GM18951 (cell line): ENCODE measurements at regions not wholly inside any gene's neighbourhood (a gene's known extent, or its start where the extent isn't known, plus 50 kb on each side); places are given as distances from the start of the nearest gene placed in this dataset.
"Not testable (repeated sequence)": the region's sequence is repeated elsewhere in the genome, so short reads cannot be mapped to it uniquely, and the experiment has no call there.

Experiments used
- POLR2A ChIP-seq: IDR thresholded peaks from 4 replicates; pipeline ENCODE4 v1.6.1; 2011; ENCODE audit warnings: mild to moderate bottlenecking; ENCODE audit not compliant: insufficient read length, insufficient read depth; ENCODE audit errors: extremely low read depth
- in situ Hi-C: fragments of 300-500 bp; cut with MboI; formaldehyde crosslinking; loops from one replicate; pipeline ENCODE4 v1.12.0; 2022; ENCODE audit warnings: low sequenced_read_pairs, mixed read lengths, inconsistent platforms; ENCODE audit not compliant: unreplicated experiment

GRCh38 chr10:28378986-28379585 lies 76.2 kb upstream of the MPP7 start:
- TF ChIP-seq POLR2A, result no peak
- in situ Hi-C loops, result loop anchor here (25.0 kb wide), 1 partner anchor 642 kb away; the partner anchor contains the start of gene MKX

DNA sequence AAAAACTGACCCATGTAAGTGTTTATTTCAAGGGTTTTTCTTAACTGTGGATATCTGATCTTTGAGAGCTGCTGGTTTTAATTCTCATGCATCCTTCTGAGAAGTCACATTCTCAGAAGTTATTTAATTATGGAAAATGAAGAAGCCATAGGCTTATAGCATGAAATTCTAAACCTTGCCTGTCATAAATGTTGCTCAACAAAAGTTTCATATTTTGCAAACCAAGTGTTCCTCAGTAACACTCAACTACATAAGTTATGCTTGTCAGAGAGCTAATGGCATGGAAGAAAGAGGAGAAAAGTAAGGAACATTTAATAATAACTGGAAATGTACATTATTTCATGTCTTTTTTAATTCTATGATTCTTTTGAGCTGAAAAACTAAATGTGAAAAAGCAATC lies 78.6 kb upstream of the MPP7 start:
- in situ Hi-C loops, result loop anchor here (25.0 kb wide), 1 partner anchor 644 kb away; the partner anchor contains the start of gene MKX

DNA sequence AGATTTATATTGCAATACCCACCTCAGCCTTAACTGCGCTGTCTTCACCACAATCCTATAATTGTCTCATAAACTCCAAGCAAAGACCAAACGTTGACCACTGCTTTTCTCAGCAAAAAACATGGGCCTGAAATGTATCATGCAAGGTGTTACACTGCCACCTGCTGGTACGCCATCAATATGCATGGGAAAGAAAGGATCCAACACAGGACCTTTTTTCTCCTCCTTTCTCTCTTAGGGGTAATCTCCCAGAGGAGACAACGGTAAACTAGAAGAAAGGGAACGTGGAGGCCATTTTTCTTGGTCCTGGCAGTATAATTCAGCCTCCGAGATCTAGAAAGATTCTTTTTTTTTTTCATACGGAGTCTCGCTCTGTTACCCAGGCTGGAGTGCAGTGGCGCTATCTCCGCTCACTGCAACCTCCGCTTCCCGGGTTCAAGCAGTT lies 79.1 kb upstream of the MPP7 start:
- in situ Hi-C loops, result loop anchor here (25.0 kb wide), 1 partner anchor 645 kb away; the partner anchor contains the start of gene MKX
- TF ChIP-seq POLR2A, result no peak

More for the DNA sequence above, 78.6 kb upstream of the MPP7 start:
- no peak for TF ChIP-seq POLR2A

- no peak for TF ChIP-seq POLR2A
- in situ Hi-C loops, result loop anchor here (25.0 kb wide), 1 partner anchor 645 kb away; the partner anchor contains the start of gene MKX
Observed at GRCh38 chr10:28382525-28383269, 79.8 kb upstream of the MPP7 start.

GRCh38 chr10:28384557-28384956 lies 81.7 kb upstream of the MPP7 start:
- TF ChIP-seq POLR2A, result no peak
- in situ Hi-C loops, result loop anchor here (25.0 kb wide), 1 partner anchor 647 kb away; the partner anchor contains the start of gene MKX

GRCh38 chr10:28385748-28386502 lies 83.1 kb upstream of the MPP7 start:
- in situ Hi-C loops, result loop anchor here (25.0 kb wide), 1 partner anchor 649 kb away; the partner anchor contains the start of gene MKX
- no peak for TF ChIP-seq POLR2A

GRCh38 chr10:28386503-28386868 lies 83.6 kb upstream of the MPP7 start:
- in situ Hi-C loops, result loop anchor here (25.0 kb wide), 1 partner anchor 649 kb away; the partner anchor contains the start of gene MKX
- TF ChIP-seq POLR2A, result no peak

DNA sequence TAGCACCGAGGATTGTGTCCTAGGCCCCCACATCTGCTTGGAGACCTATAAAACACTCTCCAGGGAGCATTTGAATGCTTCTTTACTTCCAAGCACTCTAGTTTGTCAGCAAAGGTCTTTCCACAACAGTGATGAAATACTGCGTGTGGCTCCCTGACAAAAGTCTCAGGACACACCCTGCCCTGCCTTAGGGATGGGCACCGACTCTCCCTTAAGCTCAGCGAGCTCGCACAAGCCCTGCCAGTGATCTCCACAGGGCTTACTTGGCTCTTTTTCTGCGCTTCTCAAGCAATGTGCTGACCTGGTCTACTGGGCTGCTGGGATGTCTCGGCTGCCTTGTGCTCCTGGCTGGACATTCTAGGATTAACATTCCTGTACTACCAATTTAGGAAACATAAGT lies 84.3 kb upstream of the MPP7 start:
- TF ChIP-seq POLR2A, result no peak
- in situ Hi-C loops, result loop anchor here (25.0 kb wide), 1 partner anchor 650 kb away; the partner anchor contains the start of gene MKX

GRCh38 chr10:28391283-28391682 lies 88.4 kb upstream of the MPP7 start:
- TF ChIP-seq POLR2A, result no peak
- in situ Hi-C loops, result loop anchor here (25.0 kb wide), 1 partner anchor 654 kb away; the partner anchor contains the start of gene MKX

DNA sequence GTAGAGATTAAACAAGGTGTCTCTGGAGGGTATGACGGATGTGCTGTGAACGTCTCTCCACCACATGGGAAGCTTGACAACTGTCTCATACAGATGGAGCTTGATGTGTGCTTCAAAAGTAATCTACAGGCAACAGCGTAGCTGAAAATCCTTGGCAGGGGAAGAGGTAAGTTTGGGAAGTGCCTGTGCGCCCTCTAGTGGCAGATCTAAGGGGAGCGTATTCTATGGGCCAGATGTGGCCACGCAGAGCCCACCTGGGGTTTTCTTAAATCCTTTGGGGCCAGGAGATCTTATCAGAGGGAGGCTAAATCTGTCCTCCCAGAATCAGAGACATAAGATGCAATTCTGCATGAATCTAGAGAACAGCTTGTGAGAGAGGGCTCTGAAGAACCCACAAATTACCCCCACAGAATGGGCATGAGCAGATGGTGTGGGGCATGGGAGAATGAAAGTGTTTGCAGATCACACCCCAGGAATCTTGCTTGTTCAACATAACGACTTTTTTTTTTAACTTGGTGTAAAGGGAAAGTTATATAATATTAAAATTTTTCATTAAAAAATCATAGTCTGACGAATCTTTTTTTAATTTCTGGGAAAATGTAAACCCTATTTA lies 91.2 kb upstream of the MPP7 start:
- no peak for TF ChIP-seq POLR2A
- in situ Hi-C loops, result loop anchor here (25.0 kb wide), 1 partner anchor 657 kb away; the partner anchor contains the start of gene MKX

- TF ChIP-seq POLR2A, result no peak
- in situ Hi-C loops, result loop anchor here (25.0 kb wide), 1 partner anchor 659 kb away; the partner anchor contains the start of gene MKX
Observed at GRCh38 chr10:28396331-28396730, 93.5 kb upstream of the MPP7 start.

DNA sequence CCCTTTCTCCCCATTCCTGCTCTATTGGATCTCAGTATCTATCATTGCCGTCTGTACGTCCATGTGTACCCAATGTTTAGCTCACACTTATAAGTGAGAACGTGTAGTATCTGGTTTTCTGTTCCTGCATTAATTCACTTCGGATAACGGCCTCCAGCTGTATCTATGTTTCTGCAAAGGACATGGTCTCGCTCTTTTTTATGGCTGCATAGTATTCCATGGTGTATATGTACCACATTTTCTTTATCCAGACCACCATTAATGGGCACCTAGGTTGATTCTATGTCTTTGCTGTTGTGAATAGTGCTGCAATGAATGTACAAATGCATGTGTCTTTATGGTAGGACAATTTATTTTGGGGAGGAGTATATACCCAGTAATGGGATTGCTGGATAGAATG lies 94.4 kb upstream of the MPP7 start:
- in situ Hi-C loops, result loop anchor here (25.0 kb wide), 1 partner anchor 660 kb away; the partner anchor contains the start of gene MKX
- TF ChIP-seq POLR2A, result no peak

DNA sequence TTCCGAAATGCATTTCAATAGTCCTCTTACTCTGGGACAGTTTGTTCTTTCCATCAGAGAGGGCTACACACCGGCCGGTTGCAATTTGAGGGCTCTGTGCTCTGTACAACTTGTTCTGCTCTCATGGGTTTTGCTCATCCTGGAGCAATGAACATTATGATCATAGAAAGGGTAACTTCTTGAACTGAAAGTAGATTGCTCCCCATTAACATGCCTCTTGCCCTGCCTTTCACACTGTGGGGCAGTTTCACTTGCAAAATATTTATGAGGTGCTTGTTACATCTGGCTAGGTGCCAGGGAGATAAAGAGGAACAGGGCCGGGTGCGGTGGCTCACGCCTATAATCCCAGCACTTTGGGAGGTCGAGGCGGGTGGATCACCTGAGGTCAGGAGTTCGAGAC lies 97.3 kb upstream of the MPP7 start:
- no peak for TF ChIP-seq POLR2A
- in situ Hi-C loops, result no loop called here

DNA sequence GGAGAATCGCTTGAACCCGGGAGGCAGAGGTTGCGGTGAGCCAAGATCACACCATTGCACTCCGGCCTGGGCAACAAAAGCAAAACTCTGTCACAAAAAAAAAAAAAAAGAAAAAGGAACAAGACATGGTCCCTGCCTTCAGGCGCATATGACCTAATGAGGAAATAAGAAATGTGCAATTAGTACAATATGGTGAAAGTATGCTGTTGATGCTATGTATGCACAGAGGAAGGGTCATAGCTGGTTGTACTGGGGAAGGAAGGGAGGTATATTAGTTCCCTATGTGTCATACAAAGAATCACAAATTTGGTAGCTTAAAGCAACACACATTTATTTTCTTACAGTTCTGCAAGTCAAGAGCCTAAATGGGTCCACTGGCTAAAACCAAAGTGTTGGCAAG lies 97.8 kb upstream of the MPP7 start:
- no peak for TF ChIP-seq POLR2A
- in situ Hi-C loops, result no loop called here

DNA sequence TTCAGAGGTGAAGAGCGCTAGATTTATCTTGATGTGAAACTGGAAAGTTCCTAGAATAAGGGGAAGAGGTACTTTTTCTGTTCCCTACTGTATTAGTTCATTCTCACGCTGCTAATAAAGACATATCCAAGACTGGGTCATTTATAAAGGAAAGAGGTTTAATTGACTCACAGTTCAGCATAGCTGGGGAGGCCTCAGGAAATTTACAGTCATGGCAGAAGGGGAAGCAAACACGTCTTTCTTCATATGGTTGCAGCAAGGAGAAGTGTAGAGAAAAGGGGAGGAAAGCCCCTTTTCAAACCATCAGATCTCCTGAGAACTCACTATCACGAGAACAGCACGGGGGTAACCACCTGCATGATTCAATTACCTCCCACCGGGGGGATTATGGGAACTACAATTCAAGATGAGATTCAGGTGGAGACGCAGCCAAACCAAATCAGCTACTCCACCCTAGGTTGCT lies 99.8 kb upstream of the MPP7 start:
- in situ Hi-C loops, result not testable (repeated sequence)
